Kidney (tissue), 13 donors: ENCODE measurements at regions not wholly inside any gene's neighbourhood (a gene's known extent, or its start where the extent isn't known, plus 50 kb on each side); places are given as distances from the start of the nearest gene placed in this dataset.
"Not testable (repeated sequence)": the region's sequence is repeated elsewhere in the genome, so short reads cannot be mapped to it uniquely, and the experiment has no call there.

Experiments
- DNase-seq, 5 donors: peaks; one replicate each; pipeline ENCODE4 v3.0.0-alpha.2; 2013 to 2020
- FAIRE-seq: peaks from 2 replicates; lab custom pipeline; 2012; peaks lifted over from hg19 to GRCh38; lab: Jason Lieb, UNC
- H3K27ac ChIP-seq, 2 donors: one replicate each; pipeline ENCODE4 v1.7.0; 2013; ENCODE audit warnings: low read depth in 2 of 2, low read length in 2 of 2, inconsistent platforms in 1 of 2
- H3K27me3 ChIP-seq: one replicate; pipeline ENCODE4 v1.7.1; 2013; ENCODE audit warnings: low read length, inconsistent platforms; ENCODE audit not compliant: control insufficient read depth, insufficient read depth
- H3K36me3 ChIP-seq, 3 donors: one replicate each; pipeline versions ENCODE4 v1.7.0 to v1.7.1; 2013; ENCODE audit warnings: low read length in 3 of 3, control low read depth in 1 of 3, inconsistent platforms in 1 of 3; ENCODE audit not compliant: insufficient read depth in 3 of 3, control insufficient read depth in 2 of 3
- H3K4me1 ChIP-seq, 3 donors: one replicate each; pipeline versions ENCODE4 v1.7.0 to v1.7.1; 2013; ENCODE audit warnings: low read length in 3 of 3, inconsistent platforms in 1 of 3, low read depth in 1 of 3; ENCODE audit not compliant: control insufficient read depth in 2 of 3, insufficient read depth in 2 of 3
- H3K4me3 ChIP-seq, 3 donors: one replicate each; pipeline versions ENCODE4 v1.7.0 to v1.8.1; 2013; ENCODE audit warnings: low read length in 3 of 3, control low read depth in 1 of 3, inconsistent platforms in 1 of 3
- H3K9ac ChIP-seq, 3 donors: one replicate each; pipeline versions ENCODE4 v1.7.0 to v1.7.1; 2013; ENCODE audit warnings: low read length in 3 of 3, control low read depth in 1 of 3, inconsistent platforms in 1 of 3
- H3K9me3 ChIP-seq, 3 donors: one replicate each; pipeline versions ENCODE4 v1.7.0 to v1.7.1; 2013; ENCODE audit warnings: low read length in 3 of 3, control low read depth in 1 of 3, inconsistent platforms in 1 of 3; ENCODE audit not compliant: control insufficient read depth in 2 of 3, insufficient read depth in 1 of 3
- intact Hi-C: fragments of 100-400 bp; cut with DNase I; formaldehyde crosslinking; loops from one replicate; pipeline ENCODE4 v1.11.1; 2022
- TF ChIP-seq, protein P1 (sequence below): IDR thresholded peaks from 3 replicates; pipeline ENCODE4 v1.5.1; 2012; ENCODE audit warnings: mild to moderate bottlenecking, moderate library complexity, borderline replicate concordance; ENCODE audit not compliant: insufficient read depth; ENCODE audit errors: extremely low read depth
- donor health status: control.
- donor health status: control.
- donor health status: control.
- donor health status: control.
- donor health status: control.
- donor health status: DM: yes; HTN: yes; CAD: no.
- donor health status: Normal renal cell carcinoma (clear cell type).

DNA sequence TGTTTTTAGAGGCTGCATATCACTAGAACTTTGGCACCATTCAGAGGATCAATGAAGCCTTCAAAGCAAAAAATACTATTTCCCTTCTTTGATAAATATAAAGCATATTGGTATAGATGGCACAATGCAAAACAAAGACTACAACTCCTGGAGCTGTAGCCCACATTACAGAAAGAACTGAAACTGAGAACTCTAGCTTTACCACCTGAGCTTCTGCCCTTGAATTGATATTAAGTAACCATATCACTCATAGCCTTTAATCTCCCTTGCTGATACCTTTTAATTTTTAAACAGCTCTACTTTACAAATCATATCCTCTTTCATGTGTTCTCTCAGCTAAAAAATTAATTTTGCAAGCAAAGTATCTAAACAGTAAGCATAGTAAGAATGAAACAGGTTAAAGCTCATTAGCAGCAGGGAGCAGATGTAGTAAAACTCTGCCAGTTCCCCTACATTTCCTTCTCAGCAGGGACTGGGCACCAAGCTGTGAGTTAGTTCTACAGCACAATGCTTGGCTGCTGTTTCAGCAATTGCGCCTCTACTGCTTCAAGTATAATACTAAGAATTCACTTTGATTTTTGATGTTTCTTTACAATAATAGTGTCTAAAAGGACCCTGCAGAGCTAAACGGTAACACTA lies 97.9 kb upstream of the NANOGP8 start:
- Histone ChIP-seq H3K27ac (no peak overlapping the region), H3K4me1 (peaks cover 0 to 7% (median 2%) of the 10 kb centered on the region in 3 donors), H3K4me3 (no peak overlapping the region), H3K9ac (no peak overlapping the region), H3K9me3 (no peaks in the 10 kb centered on the region), H3K27me3 (no peaks in the 10 kb centered on the region), H3K36me3 (no peaks in the 10 kb centered on the region)
- TF ChIP-seq, protein P1, sequence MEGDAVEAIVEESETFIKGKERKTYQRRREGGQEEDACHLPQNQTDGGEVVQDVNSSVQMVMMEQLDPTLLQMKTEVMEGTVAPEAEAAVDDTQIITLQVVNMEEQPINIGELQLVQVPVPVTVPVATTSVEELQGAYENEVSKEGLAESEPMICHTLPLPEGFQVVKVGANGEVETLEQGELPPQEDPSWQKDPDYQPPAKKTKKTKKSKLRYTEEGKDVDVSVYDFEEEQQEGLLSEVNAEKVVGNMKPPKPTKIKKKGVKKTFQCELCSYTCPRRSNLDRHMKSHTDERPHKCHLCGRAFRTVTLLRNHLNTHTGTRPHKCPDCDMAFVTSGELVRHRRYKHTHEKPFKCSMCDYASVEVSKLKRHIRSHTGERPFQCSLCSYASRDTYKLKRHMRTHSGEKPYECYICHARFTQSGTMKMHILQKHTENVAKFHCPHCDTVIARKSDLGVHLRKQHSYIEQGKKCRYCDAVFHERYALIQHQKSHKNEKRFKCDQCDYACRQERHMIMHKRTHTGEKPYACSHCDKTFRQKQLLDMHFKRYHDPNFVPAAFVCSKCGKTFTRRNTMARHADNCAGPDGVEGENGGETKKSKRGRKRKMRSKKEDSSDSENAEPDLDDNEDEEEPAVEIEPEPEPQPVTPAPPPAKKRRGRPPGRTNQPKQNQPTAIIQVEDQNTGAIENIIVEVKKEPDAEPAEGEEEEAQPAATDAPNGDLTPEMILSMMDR: no peak
- intact Hi-C loops: no loop called here
- FAIRE-seq (no peak), DNase-seq (no peak)

DNA sequence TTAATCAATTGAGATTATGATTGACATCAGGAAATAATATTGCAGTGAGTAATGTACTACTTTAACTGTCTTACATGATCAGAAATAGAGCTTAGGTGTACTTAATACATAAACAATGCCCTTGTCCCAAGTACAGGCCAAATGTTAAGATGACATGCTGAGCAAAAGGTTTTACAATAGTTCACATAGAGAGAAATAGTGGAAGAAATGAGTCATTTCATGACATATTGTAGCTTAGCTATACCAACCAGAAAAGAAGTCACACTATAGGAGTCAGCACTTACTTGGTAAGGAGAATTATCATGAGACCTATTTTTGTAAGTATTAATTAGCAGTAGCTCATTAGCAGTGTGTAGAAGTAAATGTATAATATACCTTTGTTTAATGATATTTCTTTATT lies 96.4 kb upstream of the NANOGP8 start:
- Histone ChIP-seq H3K9me3 (no peaks in the 10 kb centered on the region), H3K27ac (no peak overlapping the region), H3K27me3 (no peaks in the 10 kb centered on the region), H3K4me1 (peaks cover 0 to 7% (median 2%) of the 10 kb centered on the region in 3 donors), H3K4me3 (no peak overlapping the region), H3K9ac (no peak overlapping the region), H3K36me3 (no peaks in the 10 kb centered on the region)
- DNase-seq (no peak), FAIRE-seq (no peak)
- TF ChIP-seq, protein P1: no peak
- intact Hi-C loops: no loop called here

DNA sequence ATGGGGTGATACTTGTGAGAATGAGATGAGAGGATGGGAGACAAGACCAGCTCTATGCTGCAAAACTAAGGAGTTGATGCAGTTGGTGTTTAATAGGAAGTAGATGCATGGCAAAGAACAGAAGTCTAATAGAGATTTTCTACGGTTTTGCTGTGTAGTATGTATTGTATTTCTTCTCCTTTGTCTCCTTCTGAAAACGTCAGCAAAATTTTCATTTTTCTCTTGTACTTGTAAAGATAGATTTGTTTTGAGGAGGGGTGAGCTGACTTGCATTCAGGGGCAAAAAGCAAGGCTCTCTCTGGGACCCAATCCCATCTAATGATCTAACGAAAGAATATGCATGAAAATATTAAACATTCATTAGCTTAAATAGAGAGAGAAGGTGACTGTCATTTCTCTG lies 94.6 kb upstream of the NANOGP8 start:
- no peak for DNase-seq
- Histone ChIP-seq H3K4me1 (peaks cover 0 to 7% (median 2%) of the 10 kb centered on the region in 3 donors), H3K4me3 (no peak overlapping the region), H3K9me3 (no peaks in the 10 kb centered on the region), H3K27ac (no peak overlapping the region), H3K36me3 (no peaks in the 10 kb centered on the region), H3K9ac (no peak overlapping the region), H3K27me3 (no peaks in the 10 kb centered on the region)
- TF ChIP-seq, protein P1: no peak
- no peak for FAIRE-seq
- intact Hi-C loops: no loop called here

DNA sequence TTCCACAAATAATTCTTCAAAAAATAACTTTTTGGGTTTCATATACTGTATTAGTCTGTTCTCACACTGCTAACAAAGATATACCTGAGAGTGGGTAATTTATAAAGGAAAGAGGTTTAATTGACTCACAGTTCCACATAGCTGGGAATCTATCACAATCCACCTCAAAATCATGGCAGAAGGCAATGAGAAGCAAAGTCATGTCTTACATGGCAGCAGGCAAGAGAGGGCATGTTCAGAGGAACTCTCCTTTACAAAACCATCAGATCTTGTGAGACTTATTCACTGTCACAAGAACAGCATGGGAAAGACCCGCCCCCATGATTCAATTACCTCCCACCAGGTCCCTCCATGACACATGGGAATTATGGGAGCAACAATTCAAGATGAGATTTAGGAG lies 93.1 kb upstream of the NANOGP8 start:
- H3K27ac ChIP-seq, DNase-seq, H3K9ac ChIP-seq, H3K9me3 ChIP-seq, H3K4me3 ChIP-seq, intact Hi-C loops, H3K36me3 ChIP-seq, FAIRE-seq, H3K27me3 ChIP-seq, H3K4me1 ChIP-seq: not testable (repeated sequence)
